ENCODE measurements at regions not wholly inside any gene's neighbourhood (a gene's known extent, or its start where the extent isn't known, plus 50 kb on each side); places are given as distances from the start of the nearest gene placed in this dataset.

- Histone ChIP-seq H3K4me3 (ENCODE audit: low read length) (no peak overlapping the region), H3K9me3 (ENCODE audit: control insufficient read depth in 1 of 2, insufficient read depth in 1 of 2, low read length in 2 of 2) (no peaks in the 10 kb centered on the region), H3K36me3 (ENCODE audit: insufficient read depth, low read length) (no peaks in the 10 kb centered on the region), H3K27ac (ENCODE audit: low read depth in 1 of 2, low read length in 2 of 2) (no peak overlapping the region), H3K27me3 (ENCODE audit: control insufficient read depth in 1 of 2, insufficient read depth in 2 of 2, low read length in 2 of 2) (no peaks in the 10 kb centered on the region), H3K4me1 (ENCODE audit: insufficient read depth, low read length) (no peaks in the 10 kb centered on the region)
- no peak for DNase-seq
- H3K36me3 Mint-ChIP-seq (ENCODE audit: low read depth): no peaks in the 10 kb centered on the region
- TF ChIP-seq, protein P1, sequence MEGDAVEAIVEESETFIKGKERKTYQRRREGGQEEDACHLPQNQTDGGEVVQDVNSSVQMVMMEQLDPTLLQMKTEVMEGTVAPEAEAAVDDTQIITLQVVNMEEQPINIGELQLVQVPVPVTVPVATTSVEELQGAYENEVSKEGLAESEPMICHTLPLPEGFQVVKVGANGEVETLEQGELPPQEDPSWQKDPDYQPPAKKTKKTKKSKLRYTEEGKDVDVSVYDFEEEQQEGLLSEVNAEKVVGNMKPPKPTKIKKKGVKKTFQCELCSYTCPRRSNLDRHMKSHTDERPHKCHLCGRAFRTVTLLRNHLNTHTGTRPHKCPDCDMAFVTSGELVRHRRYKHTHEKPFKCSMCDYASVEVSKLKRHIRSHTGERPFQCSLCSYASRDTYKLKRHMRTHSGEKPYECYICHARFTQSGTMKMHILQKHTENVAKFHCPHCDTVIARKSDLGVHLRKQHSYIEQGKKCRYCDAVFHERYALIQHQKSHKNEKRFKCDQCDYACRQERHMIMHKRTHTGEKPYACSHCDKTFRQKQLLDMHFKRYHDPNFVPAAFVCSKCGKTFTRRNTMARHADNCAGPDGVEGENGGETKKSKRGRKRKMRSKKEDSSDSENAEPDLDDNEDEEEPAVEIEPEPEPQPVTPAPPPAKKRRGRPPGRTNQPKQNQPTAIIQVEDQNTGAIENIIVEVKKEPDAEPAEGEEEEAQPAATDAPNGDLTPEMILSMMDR (IDR thresholded peaks at IDR 0.05): no peak
- no peak overlapping the region for H3K4me3 Mint-ChIP-seq
- no peak overlapping the region for H3K27ac Mint-ChIP-seq
- no peaks in the 10 kb centered on the region for H3K4me1 Mint-ChIP-seq (ENCODE audit: low read depth)
- H3K27me3 Mint-ChIP-seq: peaks cover 17% of the 10 kb centered on the region
- intact Hi-C loops (cut with DNase I, micrococcal nuclease): no loop called here
- ChIA-PET CTCF (interaction anchor here (0.6 kb wide), 1 partner anchor 10 kb away, joined by 3 read pairs; no protein-coding TSS in a partner anchor), POLR2A (no interaction called here)
- H3K9me3 Mint-ChIP-seq: no peaks in the 10 kb centered on the region
- no peak for ATAC-seq (ENCODE audit: poor library complexity)
Measured at GRCh38 chr11:8822469-8822868, 88.5 kb upstream of the AKIP1 start.

GRCh38 chr11:8823174-8823742, 87.7 kb upstream of the AKIP1 start:
- ChIA-PET POLR2A (no interaction called here), CTCF (no interaction called here)
- no peaks in the 10 kb centered on the region for H3K9me3 Mint-ChIP-seq
- intact Hi-C loops (cut with DNase I, micrococcal nuclease): no loop called here
- TF ChIP-seq, protein P1 (IDR thresholded peaks at IDR 0.05): no peak
- no peaks in the 10 kb centered on the region for H3K4me1 Mint-ChIP-seq (ENCODE audit: low read depth)
- no peak overlapping the region for H3K27ac Mint-ChIP-seq
- H3K4me1 ChIP-seq (ENCODE audit: insufficient read depth, low read length): no peaks in the 10 kb centered on the region
- ATAC-seq (ENCODE audit: poor library complexity): no peak
- H3K27ac ChIP-seq (ENCODE audit: low read depth in 1 of 2, low read length in 2 of 2): no peak overlapping the region
- no peaks in the 10 kb centered on the region for H3K27me3 ChIP-seq (ENCODE audit: control insufficient read depth in 1 of 2, insufficient read depth in 2 of 2, low read length in 2 of 2)
- H3K36me3 Mint-ChIP-seq (ENCODE audit: low read depth): no peaks in the 10 kb centered on the region
- peaks cover 14% of the 10 kb centered on the region for H3K27me3 Mint-ChIP-seq
- H3K9me3 ChIP-seq (ENCODE audit: control insufficient read depth in 1 of 2, insufficient read depth in 1 of 2, low read length in 2 of 2): no peaks in the 10 kb centered on the region
- no peak overlapping the region for H3K4me3 Mint-ChIP-seq
- no peaks in the 10 kb centered on the region for H3K36me3 ChIP-seq (ENCODE audit: insufficient read depth, low read length)
- H3K4me3 ChIP-seq (ENCODE audit: low read length): no peak overlapping the region
- no peak for DNase-seq

DNA sequence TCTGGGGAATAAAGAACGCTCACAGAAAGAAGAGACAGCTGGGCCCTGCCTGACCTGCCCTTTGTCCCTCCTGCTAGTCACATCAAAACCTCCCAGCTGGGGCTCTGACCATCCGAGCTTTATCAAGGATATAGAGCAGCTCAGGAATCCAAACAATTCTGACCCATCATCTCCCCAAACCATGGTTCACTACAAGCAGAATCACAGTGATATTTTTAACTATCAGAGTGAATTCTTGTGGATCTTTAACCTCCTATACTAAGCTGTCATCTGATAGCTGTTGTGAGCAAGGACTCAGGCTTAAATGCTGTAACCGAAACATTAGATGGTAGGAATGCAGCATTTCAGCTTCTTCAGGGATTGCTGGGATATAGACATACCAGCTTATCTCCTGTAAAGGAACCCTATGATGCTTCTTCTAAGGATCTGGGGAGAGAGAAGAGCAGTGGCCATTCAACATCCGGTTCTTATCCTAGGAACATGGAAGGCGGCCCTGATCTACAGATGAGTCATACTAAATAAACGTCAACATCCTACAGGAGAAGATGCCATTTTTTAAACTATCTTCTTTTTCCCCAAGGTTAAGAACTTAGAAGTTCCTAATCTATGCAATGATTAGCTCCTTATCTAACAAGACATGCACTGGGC, 84.7 kb upstream of the AKIP1 start:
- ATAC-seq (ENCODE audit: poor library complexity): no peak
- Mint-ChIP-seq H3K36me3 (ENCODE audit: low read depth) (no peaks in the 10 kb centered on the region), H3K4me3 (no peak overlapping the region), H3K27me3 (peaks cover 12% of the 10 kb centered on the region), H3K4me1 (ENCODE audit: low read depth) (no peaks in the 10 kb centered on the region), H3K9me3 (no peaks in the 10 kb centered on the region), H3K27ac (no peak overlapping the region)
- DNase-seq: no peak
- no peaks in the 10 kb centered on the region for H3K9me3 ChIP-seq (ENCODE audit: control insufficient read depth in 1 of 2, insufficient read depth in 1 of 2, low read length in 2 of 2)
- no peak overlapping the region for H3K4me3 ChIP-seq (ENCODE audit: low read length)
- no peaks in the 10 kb centered on the region for H3K27me3 ChIP-seq (ENCODE audit: control insufficient read depth in 1 of 2, insufficient read depth in 2 of 2, low read length in 2 of 2)
- intact Hi-C loops (cut with DNase I, micrococcal nuclease): no loop called here
- no peaks in the 10 kb centered on the region for H3K36me3 ChIP-seq (ENCODE audit: insufficient read depth, low read length)
- ChIA-PET CTCF (no interaction called here), POLR2A (no interaction called here)
- TF ChIP-seq, protein P1 (IDR thresholded peaks at IDR 0.05): no peak
- no peak overlapping the region for H3K27ac ChIP-seq (ENCODE audit: low read depth in 1 of 2, low read length in 2 of 2)
- H3K4me1 ChIP-seq (ENCODE audit: insufficient read depth, low read length): no peaks in the 10 kb centered on the region

Measured in CD4-positive, alpha-beta T cell (primary cell).